NCI-H226 (cell line): ENCODE measurements at regions not wholly inside any gene's neighbourhood (a gene's known extent, or its start where the extent isn't known, plus 50 kb on each side); places are given as distances from the start of the nearest gene placed in this dataset.
"Not testable (repeated sequence)": the region's sequence is repeated elsewhere in the genome, so short reads cannot be mapped to it uniquely, and the experiment has no call there.

Source experiments
- DNase-seq: peaks from one replicate; pipeline ENCODE4 v3.0.0-alpha.2; 2015

DNA sequence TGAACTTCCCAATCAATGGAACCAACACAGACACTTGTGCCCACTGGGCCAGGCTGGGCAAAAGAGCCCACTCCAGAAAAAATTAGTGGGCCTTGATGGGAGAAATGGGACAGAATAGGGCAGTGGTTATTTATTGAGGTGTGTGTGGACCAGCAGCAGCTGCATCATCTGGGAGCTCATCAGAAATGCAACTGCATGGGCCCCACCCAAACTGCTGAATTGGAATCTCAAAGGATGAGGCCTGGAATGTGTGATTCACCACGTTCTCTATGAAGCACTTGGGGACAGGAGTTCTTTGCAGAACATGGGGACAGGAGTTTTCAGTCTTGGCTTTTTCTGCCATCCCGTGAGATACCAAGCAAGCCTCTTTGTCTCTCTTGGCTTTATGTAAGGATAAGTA lies 255.6 kb upstream of the PLET1 start:
- DNase-seq = no peak

GRCh38 chr11:112516755-112517154 lies 256.1 kb upstream of the PLET1 start:
- no peak for DNase-seq

DNA sequence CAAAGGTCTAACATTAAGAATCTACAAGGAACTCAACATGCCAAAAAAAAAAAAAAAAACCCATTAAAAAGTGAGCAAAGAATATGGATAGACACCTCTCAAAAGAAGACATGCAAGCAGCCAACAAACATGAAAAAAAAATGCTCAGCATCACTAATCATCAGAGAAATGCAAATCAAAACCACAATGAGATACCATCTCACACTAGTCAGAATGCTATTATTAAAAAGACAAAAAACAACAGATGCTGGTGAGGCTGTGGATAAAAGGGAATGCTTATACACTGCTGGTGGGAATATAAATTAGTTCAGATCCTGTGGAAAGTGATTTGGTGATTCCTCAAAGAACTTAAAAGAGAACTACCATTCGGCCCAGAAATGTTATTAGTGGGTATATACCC lies 257.7 kb upstream of the PLET1 start:
- no peak for DNase-seq

DNA sequence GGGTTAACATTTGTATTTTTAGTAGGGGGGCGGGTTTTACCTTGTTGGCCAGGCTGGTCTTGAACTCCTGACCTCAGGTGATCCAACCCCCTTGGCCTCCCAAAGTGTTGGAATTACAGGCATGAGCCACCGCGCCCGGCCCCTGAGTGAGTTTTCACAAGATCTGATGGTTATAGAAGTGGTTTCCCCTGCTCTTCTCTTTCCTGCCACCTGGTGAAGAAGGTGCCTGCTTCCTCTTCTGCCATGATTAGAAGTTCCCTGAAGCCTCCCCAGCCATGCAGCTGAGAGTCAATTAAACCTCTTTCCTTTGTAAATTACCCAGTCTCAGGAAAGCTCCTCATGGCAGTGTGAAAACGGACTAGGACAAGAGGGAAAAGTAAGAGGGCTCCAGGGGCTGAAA lies 259.1 kb upstream of the PLET1 start:
- DNase-seq = no peak

DNA sequence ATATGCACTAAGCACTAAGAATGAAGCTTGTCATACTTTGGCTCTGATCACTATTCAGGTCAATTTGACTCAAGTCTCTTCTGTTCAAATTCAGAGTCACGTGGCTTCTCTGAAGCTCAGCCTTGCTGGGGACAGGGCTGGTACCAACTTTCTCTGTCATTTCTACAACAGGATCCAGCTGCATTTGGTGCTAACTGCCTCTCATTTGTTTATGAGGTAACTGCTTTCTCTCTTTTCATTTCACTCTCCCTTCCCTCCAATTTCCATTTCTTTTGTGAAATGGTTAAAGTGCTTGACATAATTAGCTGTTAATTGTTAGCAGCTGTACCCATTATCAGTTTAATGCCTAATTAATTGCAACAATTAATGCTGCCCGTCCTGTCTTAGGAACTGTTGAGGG lies 259.7 kb upstream of the PLET1 start:
- no peak for DNase-seq

DNA sequence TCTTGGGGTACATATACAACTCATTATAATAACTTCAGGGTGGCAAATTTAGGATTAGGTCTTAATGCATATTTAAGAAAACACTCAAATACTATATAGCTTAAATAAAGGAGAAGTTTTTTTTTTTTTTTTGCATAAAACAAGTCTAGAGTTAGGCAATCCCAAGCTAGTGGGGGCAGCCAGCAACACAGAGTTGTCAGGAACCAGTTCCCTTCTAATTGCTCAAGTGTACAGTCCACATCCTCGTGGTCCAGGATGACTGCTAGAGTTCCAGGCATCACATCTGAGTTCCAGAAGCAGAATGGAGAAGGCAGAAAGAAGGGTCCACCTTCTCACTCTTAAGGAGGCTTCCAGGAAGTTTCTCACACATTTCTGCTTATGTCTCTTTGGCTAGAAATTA lies 261.9 kb upstream of the PLET1 start:
- DNase-seq = no peak

- no peak for DNase-seq
Observed at GRCh38 chr11:112523031-112523430, 262.4 kb upstream of the PLET1 start.

- peak; percentile 22 for DNase-seq
Observed at GRCh38 chr11:112523477-112523876, 262.8 kb upstream of the PLET1 start.

DNA sequence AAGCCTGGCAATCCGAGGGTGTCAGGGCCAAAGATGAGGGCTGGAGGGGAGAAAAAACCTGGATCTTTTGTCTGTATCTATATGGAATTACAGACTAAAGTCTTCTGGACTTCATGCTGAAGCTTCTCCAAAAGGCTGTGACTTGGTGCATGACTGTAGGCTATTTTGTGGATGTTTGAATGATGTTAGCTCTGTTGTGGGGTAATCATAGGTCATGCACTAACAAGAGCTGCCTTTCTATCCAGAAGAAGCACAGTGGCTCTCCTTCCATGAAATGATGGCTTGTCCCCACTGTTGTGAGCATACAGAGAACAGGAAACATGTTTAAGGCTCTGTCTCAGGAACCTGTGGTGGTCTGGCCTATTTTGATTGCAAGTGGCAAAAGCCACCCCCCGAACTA lies 263.3 kb upstream of the PLET1 start:
- no peak for DNase-seq

- no peak for DNase-seq
Observed at GRCh38 chr11:112524798-112525197, 264.1 kb upstream of the PLET1 start.

DNA sequence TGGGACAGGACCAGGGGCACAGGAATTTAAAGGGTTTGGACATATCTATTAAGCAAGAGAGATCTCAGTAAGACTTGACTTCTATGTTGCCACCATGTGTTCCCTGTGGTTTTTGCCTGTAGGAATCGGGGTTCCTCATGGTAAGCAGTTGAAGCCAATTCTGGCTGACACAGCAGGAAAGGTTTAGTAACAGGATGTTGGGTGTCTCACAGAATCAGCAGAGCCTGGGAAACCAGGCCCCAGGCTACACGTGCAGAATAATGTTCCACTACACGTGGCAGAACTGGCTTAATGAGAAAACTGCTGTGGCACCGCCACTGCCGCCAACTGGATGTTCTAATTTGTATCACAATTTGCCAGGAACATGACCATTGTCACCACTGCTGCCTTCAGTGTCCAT lies 264.6 kb upstream of the PLET1 start:
- DNase-seq = peak; percentile 38

- no peak for DNase-seq
Observed at GRCh38 chr11:112525844-112526590, 265.4 kb upstream of the PLET1 start.

GRCh38 chr11:112526699-112527416 lies 266.2 kb upstream of the PLET1 start:
- DNase-seq = peak; percentile 88

DNA sequence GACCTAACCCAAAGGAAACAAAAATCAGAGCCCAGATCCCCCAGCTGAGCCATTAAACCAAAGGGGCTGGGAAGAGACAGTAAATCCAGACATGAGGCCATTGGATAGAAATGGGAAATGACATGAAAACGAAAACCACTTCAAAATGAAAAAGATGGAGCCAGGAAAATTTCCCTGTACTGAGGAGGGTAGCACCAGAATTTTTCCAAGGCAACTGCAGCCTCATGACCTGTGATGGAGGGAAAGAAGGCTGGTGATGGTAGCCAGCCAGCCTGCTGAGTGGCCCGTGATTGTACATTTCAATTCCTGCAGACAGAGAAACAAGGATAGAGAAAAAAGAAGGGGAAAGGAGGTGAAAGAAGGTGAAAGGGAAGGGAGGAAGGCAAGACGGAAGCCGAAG lies 268.4 kb upstream of the PLET1 start:
- no peak for DNase-seq

- no peak for DNase-seq
Observed at GRCh38 chr11:112532506-112532905, 271.8 kb upstream of the PLET1 start.

DNA sequence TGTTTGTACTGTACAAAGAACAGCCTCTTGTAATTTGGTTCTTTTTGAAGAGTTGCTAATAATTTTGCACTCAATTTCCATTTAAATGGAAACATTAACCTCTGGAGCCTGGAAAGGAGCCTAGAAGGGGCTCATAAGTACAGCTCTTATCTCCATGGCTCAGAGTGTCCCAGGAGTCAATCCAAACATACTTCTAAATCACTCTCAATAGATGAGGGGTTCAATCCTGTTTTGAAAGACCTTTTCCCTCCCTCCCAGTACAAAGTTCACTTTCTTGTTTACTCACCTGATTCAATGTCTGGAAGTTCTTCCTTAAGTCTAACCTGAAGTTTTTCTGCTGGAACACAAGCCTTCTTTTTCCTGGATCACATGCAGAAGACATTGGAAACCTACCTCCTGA lies 273.0 kb upstream of the PLET1 start:
- no peak for DNase-seq

GRCh38 chr11:112534208-112534607 lies 273.5 kb upstream of the PLET1 start:
- no peak for DNase-seq

DNA sequence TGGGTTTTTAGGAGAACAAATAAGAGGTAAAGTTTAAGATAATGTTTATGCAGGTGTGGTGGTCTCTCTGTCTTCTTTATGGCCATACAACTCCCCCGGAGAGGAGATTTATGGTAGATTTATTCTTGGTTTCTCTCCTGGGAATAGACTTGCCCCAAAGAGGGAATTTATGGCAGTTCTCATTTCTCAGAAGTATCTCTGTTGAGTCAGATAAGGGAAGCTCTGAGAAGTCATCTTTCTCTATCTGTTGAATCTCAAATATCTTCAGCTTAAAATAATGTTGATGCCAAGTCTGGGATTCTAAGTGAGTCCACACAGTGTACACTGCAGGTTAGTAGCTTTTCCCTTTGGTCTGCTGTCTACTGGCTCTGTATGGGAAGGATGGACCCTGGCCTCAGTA lies 276.4 kb upstream of the PLET1 start:
- DNase-seq = no peak

- DNase-seq = peak; percentile 79
Observed at GRCh38 chr11:112537846-112538330, 277.2 kb upstream of the PLET1 start.

- no peak for DNase-seq
Observed at GRCh38 chr11:112538534-112539280, 278.0 kb upstream of the PLET1 start.

DNA sequence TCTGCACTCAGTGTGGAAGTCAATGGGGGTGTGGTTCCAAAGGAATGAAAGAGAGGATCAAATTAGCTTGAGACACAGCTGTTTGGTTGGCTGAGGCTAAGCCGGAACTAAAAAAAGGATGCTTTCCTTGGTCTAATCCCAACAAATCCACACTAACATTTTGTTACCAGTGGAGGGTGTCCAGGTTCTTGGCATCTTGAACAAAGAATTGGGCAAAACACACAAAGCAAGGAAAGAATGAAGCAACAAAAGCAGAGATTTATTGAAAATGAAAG lies 278.6 kb upstream of the PLET1 start:
- not testable (repeated sequence) for DNase-seq

- DNase-seq = no peak
Observed at GRCh38 chr11:112539741-112540140, 279.1 kb upstream of the PLET1 start.

GRCh38 chr11:112540261-112540660 lies 279.6 kb upstream of the PLET1 start:
- DNase-seq = no peak
